DOHH2 (cell line): ENCODE measurements at regions not wholly inside any gene's neighbourhood (a gene's known extent, or its start where the extent isn't known, plus 50 kb on each side); places are given as distances from the start of the nearest gene placed in this dataset.

Experiments used
- H3F3A ChIP-seq: fragments of 200-600 bp; sonication (generic), shearing (Covaris generic); 2 replicates; pipeline ENCODE4 v1.6.0; 2016; ENCODE audit warnings: antibody characterized with exemption, mild to moderate bottlenecking; ENCODE audit not compliant: control insufficient read depth, insufficient read depth
- H3K27ac ChIP-seq: fragments of 200-600 bp; sonication (generic); 2 replicates; pipeline ENCODE4 v1.5.1; 2014; ENCODE audit warnings: low read depth, mild to moderate bottlenecking, low read length, moderate library complexity
- H3K27me3 ChIP-seq: fragments of 200-600 bp; sonication (generic); 2 replicates; pipeline ENCODE4 v1.6.1; 2014; ENCODE audit warnings: mild to moderate bottlenecking, low read length, mixed read lengths; ENCODE audit not compliant: control insufficient read depth
- H3K36me3 ChIP-seq: fragments of 200-600 bp; sonication (generic); 2 replicates; pipeline ENCODE4 v1.6.1; 2014; ENCODE audit warnings: mild to moderate bottlenecking, low read length, moderate library complexity, mixed read lengths; ENCODE audit not compliant: control insufficient read depth
- H3K4me1 ChIP-seq: fragments of 200-600 bp; sonication (generic); 2 replicates; pipeline ENCODE4 v1.6.1; 2014; ENCODE audit warnings: mild to moderate bottlenecking, low read length, mixed read lengths; ENCODE audit not compliant: control insufficient read depth
- H3K4me2 ChIP-seq: fragments of 200-600 bp; sonication (generic); 2 replicates; pipeline ENCODE4 v1.6.0; 2014; ENCODE audit warnings: mild to moderate bottlenecking, low read length, moderate library complexity
- H3K4me3 ChIP-seq: fragments of 200-600 bp; sonication (generic); 2 replicates; pipeline ENCODE4 v1.5.1; 2014; ENCODE audit warnings: mild to moderate bottlenecking, low read length, mixed read lengths
- H3K79me2 ChIP-seq: fragments of 200-600 bp; sonication (generic); 2 replicates; pipeline ENCODE4 v1.6.1; 2014; ENCODE audit warnings: mild to moderate bottlenecking, low read length, mixed read lengths; ENCODE audit not compliant: control insufficient read depth
- H3K9me2 ChIP-seq: fragments of 200-600 bp; sonication (generic); replicated peaks from 2 replicates; pipeline ENCODE4 v1.6.1; 2014; ENCODE audit warnings: mild to moderate bottlenecking, low read length, mixed read lengths; ENCODE audit not compliant: control insufficient read depth
- H3K9me3 ChIP-seq: fragments of 200-600 bp; sonication (generic); 2 replicates; pipeline ENCODE4 v1.6.1; 2014; ENCODE audit warnings: antibody characterized with exemption, low read length, mixed read lengths; ENCODE audit not compliant: control insufficient read depth, insufficient read depth
- H4K20me1 ChIP-seq: fragments of 200-600 bp; sonication (generic); 2 replicates; pipeline ENCODE4 v1.6.0; 2014; ENCODE audit warnings: low read depth, mild to moderate bottlenecking, antibody characterized with exemption, low read length, moderate library complexity; ENCODE audit not compliant: control insufficient read depth, insufficient read depth
- CTCF ChIP-seq: fragments of 200-600 bp; sonication (generic); IDR thresholded peaks from one replicate; pipeline ENCODE4 v1.5.1; 2014; ENCODE audit warnings: antibody characterized with exemption, mild to moderate bottlenecking, low read depth, low read length; ENCODE audit not compliant: poor library complexity, severe bottlenecking
- EZH2phosphoT487 ChIP-seq: fragments of 200-600 bp; sonication (generic); IDR thresholded peaks from 2 replicates; pipeline ENCODE4 v1.6.1; 2017; ENCODE audit warnings: borderline replicate concordance, mild to moderate bottlenecking, antibody characterized with exemption, low read length, moderate library complexity, mixed read lengths

- H3F3A ChIP-seq = 0 out of 2 replicates have a peak, but pooled peaks cover 5% of the 10 kb centered on the region
- H3K4me2 ChIP-seq = no peak overlapping the region
- no peak overlapping the region for H3K27ac ChIP-seq
- H3K4me3 ChIP-seq = no peak overlapping the region
- H3K9me2 ChIP-seq = no peaks in the 10 kb centered on the region
- no peaks in the 10 kb centered on the region for H3K79me2 ChIP-seq
- peaks cover 84% of the 10 kb centered on the region for H3K27me3 ChIP-seq
- no peaks in the 10 kb centered on the region for H3K9me3 ChIP-seq
- H3K4me1 ChIP-seq = peaks cover 6% of the 10 kb centered on the region
- TF ChIP-seq EZH2phosphoT487 (no peak), CTCF (no peak)
- H3K36me3 ChIP-seq = no peaks in the 10 kb centered on the region
- H4K20me1 ChIP-seq = peaks cover 12% of the 10 kb centered on the region
These were observed 50.1 kb upstream of the SIRPA start for GRCh38 chr20:1845163-1845523.

DNA sequence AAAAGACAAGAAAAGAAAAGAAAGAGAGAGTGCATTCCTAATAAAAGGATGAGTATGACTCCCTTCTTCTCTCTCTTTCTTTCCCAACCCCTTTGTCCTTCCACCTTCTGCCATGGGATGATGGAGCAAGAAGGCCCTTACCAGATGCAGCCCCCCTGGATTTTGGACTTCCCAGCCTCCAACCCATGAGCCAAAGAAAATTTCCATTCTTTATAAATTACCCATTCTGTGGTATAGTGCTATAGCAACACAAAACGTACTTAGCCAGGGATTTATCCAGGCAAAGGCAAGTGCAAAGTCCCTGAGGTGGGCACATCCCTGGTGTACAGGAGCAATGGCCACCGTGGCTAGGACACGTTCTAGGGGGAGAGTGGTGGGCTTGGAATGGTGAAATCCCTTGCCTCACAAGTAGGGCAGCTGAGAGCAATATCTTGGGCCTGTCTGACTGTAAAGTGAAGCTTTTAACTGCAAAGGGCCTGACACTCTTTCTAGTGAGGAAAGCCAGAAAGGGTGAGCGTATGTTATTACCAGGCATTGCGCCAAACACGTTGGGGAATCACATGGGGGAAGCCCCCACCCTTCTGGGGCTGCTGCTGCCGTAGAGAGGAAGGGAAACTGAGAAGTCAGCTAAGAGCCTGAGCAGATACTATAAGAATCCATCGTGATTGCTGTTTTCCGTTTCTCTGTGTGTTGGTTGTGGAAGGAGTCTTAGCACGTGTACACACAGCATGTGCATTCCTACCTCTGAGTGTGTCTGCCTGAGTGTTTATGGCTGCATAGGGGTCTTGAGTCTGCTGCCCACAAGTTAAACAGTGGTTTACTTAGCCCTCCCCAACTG, 50.7 kb upstream of the SIRPA start:
- Histone ChIP-seq H3K79me2 (no peaks in the 10 kb centered on the region), H4K20me1 (peaks cover 10% of the 10 kb centered on the region), H3K4me2 (no peak overlapping the region), H3K9me3 (no peaks in the 10 kb centered on the region), H3K4me1 (peaks cover 4% of the 10 kb centered on the region; the same call in 1 of the 2 replicates), H3K27me3 (peaks cover 86% of the 10 kb centered on the region), H3K4me3 (no peak overlapping the region), H3F3A (0 out of 2 replicates have a peak, but pooled peaks cover 3% of the 10 kb centered on the region), H3K27ac (no peak overlapping the region), H3K36me3 (no peaks in the 10 kb centered on the region), H3K9me2 (no peaks in the 10 kb centered on the region)
- no peak for TF ChIP-seq EZH2phosphoT487
- TF ChIP-seq CTCF = no peak

GRCh38 chr20:1842281-1842680, 52.9 kb upstream of the SIRPA start:
- Histone ChIP-seq H4K20me1 (peaks cover 8% of the 10 kb centered on the region; the same call in 1 of the 2 replicates), H3F3A (0 out of 2 replicates have a peak, but pooled peaks cover 3% of the 10 kb centered on the region), H3K4me1 (peaks cover 4% of the 10 kb centered on the region; the same call in 1 of the 2 replicates), H3K79me2 (no peaks in the 10 kb centered on the region), H3K27ac (no peak overlapping the region), H3K9me2 (no peaks in the 10 kb centered on the region), H3K36me3 (no peaks in the 10 kb centered on the region), H3K4me2 (no peak overlapping the region), H3K9me3 (no peaks in the 10 kb centered on the region), H3K4me3 (no peak overlapping the region), H3K27me3 (peaks cover 77% of the 10 kb centered on the region)
- TF ChIP-seq EZH2phosphoT487 (no peak), CTCF (no peak)
